GM06990 (cell line): ENCODE measurements at regions not wholly inside any gene's neighbourhood (a gene's known extent, or its start where the extent isn't known, plus 50 kb on each side); places are given as distances from the start of the nearest gene placed in this dataset.
"Not testable (repeated sequence)": the region's sequence is repeated elsewhere in the genome, so short reads cannot be mapped to it uniquely, and the experiment has no call there.

Experiments used
- DNase-seq: peaks from one replicate; pipeline ENCODE4 v3.0.0-alpha.2; 2011; ENCODE audit not compliant: insufficient read length; ENCODE audit errors: extremely low read depth
- H3K27me3 ChIP-seq: replicated peaks from 2 replicates; pipeline ENCODE4 v1.6.0; 2011; ENCODE audit warnings: low read length; ENCODE audit not compliant: control insufficient read depth, insufficient read depth
- H3K36me3 ChIP-seq: 2 replicates; pipeline ENCODE4 v1.5.1; 2011; ENCODE audit warnings: low read length; ENCODE audit not compliant: control insufficient read depth, insufficient read depth
- H3K4me3 ChIP-seq: replicated peaks from 2 replicates; pipeline ENCODE4 v1.5.1; 2011; ENCODE audit warnings: low read depth, mild to moderate bottlenecking, control low read depth, low read length
- CTCF ChIP-seq: IDR thresholded peaks from 2 replicates; pipeline ENCODE4 v1.5.1; 2011; ENCODE audit warnings: low read length, control low read depth, mild to moderate bottlenecking, inconsistent platforms; ENCODE audit not compliant: insufficient read depth, poor library complexity, severe bottlenecking

- no peak for TF ChIP-seq CTCF
- Histone ChIP-seq H3K4me3 (no peak overlapping the region), H3K36me3 (no peaks in the 10 kb centered on the region), H3K27me3 (no peaks in the 10 kb centered on the region)
- DNase-seq, result no peak
These were observed 286.6 kb upstream of the TMTC4 start for GRCh38 chr13:100961186-100961585.

- Histone ChIP-seq H3K36me3 (no peaks in the 10 kb centered on the region), H3K4me3 (no peak overlapping the region), H3K27me3 (no peaks in the 10 kb centered on the region)
- no peak for TF ChIP-seq CTCF
- DNase-seq, result no peak
These were observed 284.2 kb upstream of the TMTC4 start for GRCh38 chr13:100958831-100959230.

GRCh38 chr13:100957741-100958140, 283.1 kb upstream of the TMTC4 start:
- TF ChIP-seq CTCF, result no peak
- no peaks in the 10 kb centered on the region for H3K27me3 ChIP-seq

GRCh38 chr13:100954430-100955305, 280.1 kb upstream of the TMTC4 start:
- no peaks in the 10 kb centered on the region for H3K36me3 ChIP-seq
- DNase-seq, result no peak
- TF ChIP-seq CTCF, result no peak
- H3K4me3 ChIP-seq, result no peak overlapping the region
- H3K27me3 ChIP-seq, result no peaks in the 10 kb centered on the region

More at GRCh38 chr13:100957741-100958140, 283.1 kb upstream of the TMTC4 start:
- no peaks in the 10 kb centered on the region for H3K36me3 ChIP-seq
- DNase-seq, result no peak
- no peak overlapping the region for H3K4me3 ChIP-seq

- no peak for DNase-seq
- Histone ChIP-seq H3K4me3 (no peak overlapping the region), H3K36me3 (no peaks in the 10 kb centered on the region), H3K27me3 (no peaks in the 10 kb centered on the region; the same call in 1 of the 2 replicates)
- no peak for TF ChIP-seq CTCF
These were observed 276.4 kb upstream of the TMTC4 start for GRCh38 chr13:100951016-100951415.

GRCh38 chr13:100948937-100949336, 274.3 kb upstream of the TMTC4 start:
- H3K27me3 ChIP-seq, DNase-seq, H3K4me3 ChIP-seq, H3K36me3 ChIP-seq: not testable (repeated sequence)
